Panc1 (cell line): ENCODE measurements at regions not wholly inside any gene's neighbourhood (a gene's known extent, or its start where the extent isn't known, plus 50 kb on each side); places are given as distances from the start of the nearest gene placed in this dataset.
A peak's percentile ranks its signal among the peaks of the same experiment; 100 is the strongest.

Source experiments
- ATAC-seq: fragments of 200-7000 bp; cut with Tn5 transposase; 2 replicates; pipeline ENCODE4 v1.9.1; 2020; ENCODE audit warnings: mild to moderate bottlenecking, moderate library complexity
- BruUV-seq: library from RNA; stranded (reverse); fragments of 400-500 nt; replicated peaks from 2 replicates; lab custom pipeline; 2021; lab: Mats Ljungman, UMichigan
- CTCF ChIA-PET: fragments of 300-600 bp; sonication (Branson Sonifier 250); formaldehyde crosslinking; loops from one replicate; lab custom pipeline; 2022; ENCODE audit warnings: antibody characterized with exemption; lab: Charles Lee
- POLR2A ChIA-PET: fragments of 300-600 bp; sonication (Branson Sonifier 250); formaldehyde crosslinking; loops from one replicate; lab custom pipeline; 2022; ENCODE audit warnings: antibody characterized with exemption; lab: Charles Lee
- DNase-seq: peaks from one replicate; pipeline ENCODE4 v3.0.0-alpha.2; 2010; ENCODE audit warnings: low read depth, low spot score
- H3K27ac ChIP-seq: 2 replicates; pipeline ENCODE4 v1.5.1; 2011; ENCODE audit warnings: mild to moderate bottlenecking, low read length, inconsistent platforms
- H3K27me3 ChIP-seq: fragments of 200-500 bp; sonication (Bioruptor generic); 2 replicates; pipeline ENCODE4 v1.6.0; 2014; ENCODE audit warnings: low read length, inconsistent platforms; ENCODE audit not compliant: control insufficient read depth, insufficient read depth
- H3K36me3 ChIP-seq: fragments of 200-500 bp; sonication (Bioruptor generic); 2 replicates; pipeline ENCODE4 v1.5.1; 2014; ENCODE audit warnings: inconsistent platforms, mild to moderate bottlenecking, low read length, moderate library complexity; ENCODE audit not compliant: control insufficient read depth, insufficient read depth
- H3K4me1 ChIP-seq: 2 replicates; pipeline ENCODE4 v1.5.1; 2011; ENCODE audit warnings: inconsistent platforms, mild to moderate bottlenecking, low read length, moderate library complexity; ENCODE audit not compliant: control insufficient read depth, insufficient read depth
- H3K4me3 ChIP-seq, 2 experiments: 2 replicates each; pipeline ENCODE4 v1.5.1; 2011 to 2012; ENCODE audit warnings: low read depth in 2 of 2, low read length in 2 of 2, mild to moderate bottlenecking in 2 of 2, inconsistent platforms in 1 of 2, moderate library complexity in 1 of 2
- H3K9me3 ChIP-seq: fragments of 200-500 bp; sonication (Bioruptor generic); 2 replicates; pipeline ENCODE4 v1.5.1; 2014; ENCODE audit warnings: low read depth, mild to moderate bottlenecking, inconsistent platforms, low read length, moderate library complexity; ENCODE audit not compliant: control insufficient read depth, insufficient read depth
- CTCF ChIP-seq: fragments of 450-650 bp; IDR thresholded peaks from 2 replicates; pipeline ENCODE4 v1.5.1; 2017; ENCODE audit warnings: mild to moderate bottlenecking
- POLR2AphosphoS5 ChIP-seq: IDR thresholded peaks from 2 replicates; pipeline ENCODE4 v1.6.1; 2012; ENCODE audit warnings: mild to moderate bottlenecking, low read depth, low read length, moderate library complexity
- REST ChIP-seq, 2 experiments: IDR thresholded peaks; 2 replicates each; pipeline ENCODE4 v1.6.1; 2011 to 2012; ENCODE audit warnings: low read depth in 2 of 2, control low read depth in 1 of 2, low read length in 1 of 2, mild to moderate bottlenecking in 1 of 2, moderate library complexity in 1 of 2; ENCODE audit not compliant: insufficient read depth in 1 of 2
- SIN3A ChIP-seq: IDR thresholded peaks from 2 replicates; pipeline ENCODE4 v1.6.1; 2012; ENCODE audit warnings: low read depth, mild to moderate bottlenecking, low read length, moderate library complexity, borderline replicate concordance; ENCODE audit not compliant: insufficient read depth
- TCF7L2 ChIP-seq: IDR thresholded peaks from 2 replicates; pipeline ENCODE4 v1.6.1; 2011; ENCODE audit warnings: mild to moderate bottlenecking, low read depth, low read length, inconsistent platforms
- in situ Hi-C: cut with HindIII; loops from 2 replicates; pipeline ENCODE4 v1.10.0; 2016; ENCODE audit warnings: low sequenced_read_pairs, low pct_unique_long_range_greater_than_20kb
- intact Hi-C: fragments of 100-400 bp; cut with micrococcal nuclease; formaldehyde crosslinking; loops from one replicate; pipeline ENCODE4 v1.10.0; 2022; ENCODE audit not compliant: unreplicated experiment

GRCh38 chr3:178131801-178132200 is 404.4 kb upstream of the KCNMB2 start:
- ATAC-seq (no peak), DNase-seq (no peak)
- H3K27me3 ChIP-seq = no peaks in the 10 kb centered on the region
- in situ Hi-C loops (no loop called here), intact Hi-C loops (no loop called here)
- TF ChIP-seq SIN3A = no peak
- no peak for TF ChIP-seq TCF7L2
- TF ChIP-seq REST (IDR thresholded peaks at IDR 0.05; ENCODE audit: insufficient read depth in 1 of 2, low read depth in 2 of 2, low read length in 1 of 2) = no peak
- TF ChIP-seq CTCF = no peak
- H3K27ac ChIP-seq = no peak overlapping the region
- CTCF ChIA-PET = no interaction called here
- BruUV-seq = no TSS peak
- no peaks in the 10 kb centered on the region for H3K9me3 ChIP-seq
- no peaks in the 10 kb centered on the region for H3K36me3 ChIP-seq
- POLR2A ChIA-PET = no interaction called here
- no peak overlapping the region for H3K4me3 ChIP-seq
- no peaks in the 10 kb centered on the region for H3K4me1 ChIP-seq

- ATAC-seq = no peak
- in situ Hi-C loops (no loop called here), intact Hi-C loops (no loop called here)
- Histone ChIP-seq H3K4me3 (no peak overlapping the region), H3K27ac (peak overlapping the region; percentile 31; the same call in 1 of the 2 replicates), H3K9me3 (no peaks in the 10 kb centered on the region), H3K36me3 (no peaks in the 10 kb centered on the region), H3K27me3 (no peaks in the 10 kb centered on the region), H3K4me1 (no peaks in the 10 kb centered on the region; the same call in 1 of the 2 replicates)
- ChIA-PET CTCF (no interaction called here), POLR2A (no interaction called here)
- BruUV-seq = no TSS peak
- DNase-seq = no peak
- TF ChIP-seq REST (IDR thresholded peaks at IDR 0.05; ENCODE audit: insufficient read depth in 1 of 2, low read depth in 2 of 2, low read length in 1 of 2) (no peak), POLR2AphosphoS5 (no peak), TCF7L2 (no peak), CTCF (no peak), SIN3A (no peak)
Measured at GRCh38 chr3:178137206-178137605, 399.0 kb upstream of the KCNMB2 start.
